T47D (cell line): ENCODE measurements at regions not wholly inside any gene's neighbourhood (a gene's known extent, or its start where the extent isn't known, plus 50 kb on each side); places are given as distances from the start of the nearest gene placed in this dataset.

ENCODE experiments used
- DNase-seq, 2 experiments: peaks; one replicate each; pipeline versions ENCODE4 v3.0.0 to v3.0.0-alpha.2; 2011 to 2012; ENCODE audit warnings: low read depth in 1 of 2, low spot score in 1 of 2
- JUND ChIP-seq: IDR thresholded peaks from 2 replicates; pipeline ENCODE4 v1.6.1; 2012; ENCODE audit warnings: low read depth
- in situ Hi-C: cut with HindIII; loops from 2 replicates; pipeline ENCODE4 v1.10.0; 2016; ENCODE audit warnings: low sequenced_read_pairs, low pct_unique_long_range_greater_than_20kb

- TF ChIP-seq JUND: no peak
- in situ Hi-C loops: no loop called here
- DNase-seq: no peak
These were observed 704.3 kb downstream of the UQCRFS1 start for GRCh38 chr19:28508666-28509065.

- in situ Hi-C loops: no loop called here
- no peak for TF ChIP-seq JUND
- DNase-seq: no peak
These were observed 707.0 kb downstream of the UQCRFS1 start for GRCh38 chr19:28505933-28506332.

GRCh38 chr19:28505134-28505533, 707.8 kb downstream of the UQCRFS1 start:
- in situ Hi-C loops: no loop called here
- DNase-seq: no peak
- no peak for TF ChIP-seq JUND

GRCh38 chr19:28504727-28505126, 708.2 kb downstream of the UQCRFS1 start:
- DNase-seq: no peak
- TF ChIP-seq JUND: no peak
- in situ Hi-C loops: no loop called here

GRCh38 chr19:28504139-28504538, 708.8 kb downstream of the UQCRFS1 start:
- TF ChIP-seq JUND: no peak
- in situ Hi-C loops: no loop called here

GRCh38 chr19:28502879-28503734, 709.8 kb downstream of the UQCRFS1 start:
- TF ChIP-seq JUND: no peak
- no peak for DNase-seq
- in situ Hi-C loops: no loop called here

More at GRCh38 chr19:28504139-28504538, 708.8 kb downstream of the UQCRFS1 start:
- no peak for DNase-seq

- TF ChIP-seq JUND: no peak
- no peak for DNase-seq
- in situ Hi-C loops: no loop called here
These were observed 711.0 kb downstream of the UQCRFS1 start for GRCh38 chr19:28501976-28502375.

- TF ChIP-seq JUND: no peak
- in situ Hi-C loops: no loop called here
- no peak for DNase-seq
These were observed 711.8 kb downstream of the UQCRFS1 start for GRCh38 chr19:28500982-28501630.

GRCh38 chr19:28500296-28500695, 712.7 kb downstream of the UQCRFS1 start:
- TF ChIP-seq JUND: no peak
- no peak for DNase-seq
- in situ Hi-C loops: no loop called here

- in situ Hi-C loops: no loop called here
- no peak for DNase-seq
- TF ChIP-seq JUND: no peak
These were observed 714.5 kb downstream of the UQCRFS1 start for GRCh38 chr19:28498404-28498976.

- no peak for TF ChIP-seq JUND
- in situ Hi-C loops: no loop called here
- no peak for DNase-seq
These were observed 715.1 kb downstream of the UQCRFS1 start for GRCh38 chr19:28497887-28498286.

- TF ChIP-seq JUND: no peak
- no peak for DNase-seq
- in situ Hi-C loops: no loop called here
These were observed 715.8 kb downstream of the UQCRFS1 start for GRCh38 chr19:28497137-28497536.

GRCh38 chr19:28495046-28495445, 717.9 kb downstream of the UQCRFS1 start:
- in situ Hi-C loops: no loop called here
- peak in 1 of 2 experiments; percentile 8 for DNase-seq

More at GRCh38 chr19:28495046-28495445, 717.9 kb downstream of the UQCRFS1 start:
- no peak for TF ChIP-seq JUND
